Spinal cord (tissue), 9 donors: ENCODE measurements at regions not wholly inside any gene's neighbourhood (a gene's known extent, or its start where the extent isn't known, plus 50 kb on each side); places are given as distances from the start of the nearest gene placed in this dataset.
A peak's percentile ranks its signal among the peaks of the same experiment; 100 is the strongest.

Experiments used
- DNase-seq, 6 donors: peaks; one replicate each; pipeline versions ENCODE4 v3.0.0 to v3.0.0-alpha.2; 2013 to 2015; ENCODE audit warnings: low spot score in 6 of 6, low read depth in 4 of 6
- H3K27ac ChIP-seq: one replicate; pipeline ENCODE4 v1.5.1; 2013; ENCODE audit warnings: low read depth, low read length, control low read depth
- H3K27me3 ChIP-seq: one replicate; pipeline ENCODE4 v1.6.1; 2013; ENCODE audit warnings: low read length; ENCODE audit not compliant: control insufficient read depth, insufficient read depth
- H3K36me3 ChIP-seq: one replicate; pipeline ENCODE4 v1.6.1; 2013; ENCODE audit warnings: low read length; ENCODE audit not compliant: control insufficient read depth, insufficient read depth
- H3K4me1 ChIP-seq: one replicate; pipeline ENCODE4 v1.6.1; 2013; ENCODE audit warnings: low read length; ENCODE audit not compliant: control insufficient read depth, insufficient read depth
- H3K4me3 ChIP-seq: one replicate; pipeline ENCODE4 v1.5.1; 2013; ENCODE audit warnings: low read depth, low read length, control low read depth
- H3K9me3 ChIP-seq: one replicate; pipeline ENCODE4 v1.6.1; 2013; ENCODE audit warnings: low read length; ENCODE audit not compliant: control insufficient read depth, insufficient read depth
- WGBS: methylation state at CpG from one replicate; pipeline ENCODE4 v1.1.5; 2013; ENCODE audit warnings: missing lambda C conversion rate; ENCODE audit not compliant: insufficient coverage; 5-methylcytosine and 5-hydroxymethylcytosine counted together
- donor health status: healthy.

GRCh38 chr21:27202301-27202700 is 235.4 kb upstream of the ADAMTS5 start:
- Histone ChIP-seq H3K4me1 (no peaks in the 10 kb centered on the region), H3K36me3 (no peaks in the 10 kb centered on the region), H3K27me3 (no peaks in the 10 kb centered on the region), H3K9me3 (no peaks in the 10 kb centered on the region), H3K4me3 (no peak overlapping the region), H3K27ac (no peak overlapping the region)
- no peak for DNase-seq

GRCh38 chr21:27201197-27201596 is 234.3 kb upstream of the ADAMTS5 start:
- H3K27ac ChIP-seq = no peak overlapping the region
- no CpG with 5 or more reads among the region's 3 CpGs for WGBS
- H3K4me1 ChIP-seq = no peaks in the 10 kb centered on the region
- no peak overlapping the region for H3K4me3 ChIP-seq
- DNase-seq = no peak
- no peaks in the 10 kb centered on the region for H3K9me3 ChIP-seq
- H3K36me3 ChIP-seq = no peaks in the 10 kb centered on the region
- H3K27me3 ChIP-seq = no peaks in the 10 kb centered on the region

DNA sequence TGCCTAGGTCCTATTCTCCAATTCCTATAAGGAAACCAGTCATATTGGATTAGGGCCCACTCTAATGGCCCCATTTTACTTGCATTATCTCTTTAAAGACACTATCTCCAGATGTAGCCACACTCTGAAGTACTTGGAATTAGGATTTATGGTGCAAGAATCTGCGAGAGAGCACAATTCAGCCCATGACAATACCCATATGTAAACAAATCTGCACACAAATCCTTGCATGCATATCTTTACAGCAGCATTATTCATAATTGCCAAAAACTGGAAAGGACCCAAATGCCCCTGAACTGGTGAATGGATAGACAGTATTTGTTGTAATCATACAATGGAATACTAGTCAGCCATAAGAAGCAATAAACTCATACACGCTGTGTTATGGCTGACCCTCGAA is 229.8 kb upstream of the ADAMTS5 start:
- no peak overlapping the region for H3K27ac ChIP-seq
- H3K27me3 ChIP-seq = no peaks in the 10 kb centered on the region
- no CpG with 5 or more reads among the region's 3 CpGs for WGBS
- DNase-seq = no peak
- H3K4me1 ChIP-seq = no peaks in the 10 kb centered on the region
- H3K36me3 ChIP-seq = no peaks in the 10 kb centered on the region
- no peak overlapping the region for H3K4me3 ChIP-seq
- no peaks in the 10 kb centered on the region for H3K9me3 ChIP-seq

- no peaks in the 10 kb centered on the region for H3K9me3 ChIP-seq
- H3K27me3 ChIP-seq = no peaks in the 10 kb centered on the region
- WGBS = no CpG with 5 or more reads among the region's 3 CpGs
- no peak overlapping the region for H3K27ac ChIP-seq
- no peak overlapping the region for H3K4me3 ChIP-seq
- no peaks in the 10 kb centered on the region for H3K36me3 ChIP-seq
- H3K4me1 ChIP-seq = no peaks in the 10 kb centered on the region
- DNase-seq = no peak
Observed at GRCh38 chr21:27192281-27192949, 225.5 kb upstream of the ADAMTS5 start.

DNA sequence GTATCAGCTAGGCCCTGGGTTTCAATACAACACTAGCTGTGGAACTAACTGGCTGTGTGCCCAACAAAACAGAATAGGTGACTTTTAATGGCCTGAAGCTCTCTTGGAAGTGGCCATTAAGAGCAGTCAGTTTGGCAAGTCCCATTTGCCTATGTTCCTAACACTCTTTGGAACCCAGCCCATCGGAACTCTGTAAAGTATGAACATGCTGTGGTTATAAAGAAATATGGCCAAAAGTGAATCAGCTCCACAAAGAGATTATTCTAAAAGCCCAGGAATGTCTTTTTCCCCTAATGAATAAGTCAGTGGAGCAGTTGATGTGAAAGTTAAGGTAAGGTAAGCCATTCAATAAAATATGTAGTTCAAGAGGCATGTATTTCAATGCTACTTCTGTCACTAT is 223.7 kb upstream of the ADAMTS5 start:
- Histone ChIP-seq H3K4me3 (no peak overlapping the region), H3K27ac (no peak overlapping the region), H3K36me3 (no peaks in the 10 kb centered on the region), H3K9me3 (no peaks in the 10 kb centered on the region), H3K27me3 (no peaks in the 10 kb centered on the region), H3K4me1 (no peaks in the 10 kb centered on the region)
- DNase-seq = peak; percentile 4 to 63 (median 32)
- no CpG with 5 or more reads among the region's 1 CpG for WGBS

DNA sequence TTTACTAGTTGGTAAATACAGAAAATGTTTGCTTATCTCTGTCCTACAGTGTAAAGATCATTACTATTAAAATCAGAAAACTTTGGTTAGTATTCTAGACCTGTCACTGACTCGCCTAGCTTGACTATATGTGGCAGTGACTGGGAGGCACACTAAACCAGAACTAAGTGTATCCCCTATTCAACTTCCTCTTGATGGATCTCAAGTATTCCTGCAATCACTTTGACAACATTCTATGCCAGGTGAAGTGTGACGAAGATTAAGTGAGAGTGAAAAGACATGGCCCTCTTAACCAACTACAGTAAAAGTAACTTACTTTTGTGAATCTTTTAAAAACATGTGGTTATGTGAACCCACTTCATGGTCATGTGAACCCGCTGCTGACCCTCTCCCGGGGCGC is 223.0 kb upstream of the ADAMTS5 start:
- no peak overlapping the region for H3K27ac ChIP-seq
- no CpG with 5 or more reads among the region's 5 CpGs for WGBS
- no peaks in the 10 kb centered on the region for H3K36me3 ChIP-seq
- no peaks in the 10 kb centered on the region for H3K4me1 ChIP-seq
- no peaks in the 10 kb centered on the region for H3K9me3 ChIP-seq
- H3K4me3 ChIP-seq = no peak overlapping the region
- no peaks in the 10 kb centered on the region for H3K27me3 ChIP-seq
- no peak for DNase-seq

GRCh38 chr21:27173053-27173452 is 206.2 kb upstream of the ADAMTS5 start:
- no peaks in the 10 kb centered on the region for H3K36me3 ChIP-seq
- H3K27ac ChIP-seq = no peak overlapping the region

DNA sequence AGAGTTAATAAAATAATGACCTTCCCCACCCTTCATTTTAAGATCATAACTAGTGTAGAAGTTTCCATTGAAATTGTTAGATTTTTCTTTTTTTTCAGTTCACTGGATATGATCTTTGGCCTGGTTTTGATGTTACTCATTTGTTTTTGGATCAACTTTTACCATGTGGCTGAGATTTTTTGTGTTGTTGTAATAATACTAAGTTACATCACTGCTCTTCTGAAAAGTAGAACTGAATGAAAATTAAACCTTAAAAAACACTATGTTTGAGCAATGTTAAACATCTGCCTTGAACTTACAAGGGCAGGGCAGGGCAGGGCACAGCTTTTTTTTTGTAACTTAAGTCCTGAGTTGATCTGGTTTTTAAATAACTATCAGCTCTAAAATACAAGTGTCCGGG is 204.8 kb upstream of the ADAMTS5 start:
- Histone ChIP-seq H3K9me3 (no peaks in the 10 kb centered on the region), H3K27me3 (no peaks in the 10 kb centered on the region), H3K4me3 (no peak overlapping the region), H3K4me1 (no peaks in the 10 kb centered on the region), H3K27ac (no peak overlapping the region), H3K36me3 (no peaks in the 10 kb centered on the region)
- no CpG with 5 or more reads among the region's 1 CpG for WGBS
- peak in 1 of 6 donors; percentile 15 for DNase-seq

More at GRCh38 chr21:27173053-27173452, 206.2 kb upstream of the ADAMTS5 start:
- no peaks in the 10 kb centered on the region for H3K9me3 ChIP-seq
- H3K27me3 ChIP-seq = no peaks in the 10 kb centered on the region
- no peaks in the 10 kb centered on the region for H3K4me1 ChIP-seq
- no peak overlapping the region for H3K4me3 ChIP-seq
- DNase-seq = no peak

- Histone ChIP-seq H3K36me3 (no peaks in the 10 kb centered on the region), H3K27ac (no peak overlapping the region), H3K27me3 (no peaks in the 10 kb centered on the region), H3K4me1 (no peaks in the 10 kb centered on the region), H3K4me3 (no peak overlapping the region), H3K9me3 (no peaks in the 10 kb centered on the region)
- whole genome bisulfite sequencing = no CpG with 5 or more reads among the region's 2 CpGs
- no peak for DNase-seq
Observed at GRCh38 chr21:27168084-27168483, 201.2 kb upstream of the ADAMTS5 start.

DNA sequence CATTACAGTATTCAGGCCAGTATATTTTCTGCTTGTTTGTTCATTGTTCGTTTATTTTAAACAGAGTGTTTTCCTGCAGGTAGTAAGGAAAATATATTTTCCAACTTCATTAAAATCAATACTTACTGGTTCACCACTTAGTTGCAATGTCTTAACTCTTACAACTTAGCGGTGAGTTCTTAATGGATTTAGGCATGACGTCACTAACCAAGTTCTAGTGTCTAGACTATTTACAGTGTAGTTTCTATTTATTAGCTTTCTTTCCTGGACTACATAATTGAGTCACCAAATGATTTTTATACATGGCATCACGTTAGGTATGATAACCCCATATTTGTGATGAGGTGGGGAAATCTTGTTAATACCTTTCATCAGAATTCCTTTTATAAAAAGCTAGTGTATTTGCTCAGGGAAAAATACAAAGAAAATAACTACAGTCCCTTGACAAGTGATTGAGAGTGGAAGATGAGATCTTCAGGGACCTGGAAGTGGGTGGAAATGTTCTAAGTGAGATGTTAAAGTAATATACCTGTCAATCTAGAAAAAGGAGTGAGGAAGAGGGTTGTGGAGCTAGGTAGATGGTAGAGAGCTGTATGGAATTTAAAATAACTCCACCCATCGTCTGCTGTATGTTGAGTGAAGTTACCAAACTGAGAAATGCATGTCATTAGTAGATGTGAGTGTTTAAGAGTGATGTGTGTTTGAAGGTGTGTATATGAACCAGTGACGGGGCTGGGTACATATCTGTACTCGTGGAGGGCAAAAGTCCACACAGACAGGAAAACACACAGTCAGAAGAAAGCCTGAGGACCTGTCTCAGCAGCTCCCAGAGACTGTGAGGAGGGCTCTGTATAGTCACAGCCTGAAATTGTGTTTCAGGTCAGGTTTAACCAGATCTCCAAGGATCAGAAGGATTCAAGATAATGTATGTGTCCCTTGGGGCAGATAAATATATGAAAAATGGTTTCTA is 197.6 kb upstream of the ADAMTS5 start:
- Histone ChIP-seq H3K9me3 (no peaks in the 10 kb centered on the region), H3K27me3 (no peaks in the 10 kb centered on the region), H3K27ac (no peak overlapping the region), H3K36me3 (no peaks in the 10 kb centered on the region), H3K4me1 (no peaks in the 10 kb centered on the region), H3K4me3 (no peak overlapping the region)
- DNase-seq = no peak
- 81% methylated on average over 3 of the region's 7 CpGs for WGBS
